T-helper 17 cell (primary cell): ENCODE measurements at regions not wholly inside any gene's neighbourhood (a gene's known extent, or its start where the extent isn't known, plus 50 kb on each side); places are given as distances from the start of the nearest gene placed in this dataset.

ENCODE experiments used
- ATAC-seq: fragments of 150-1000 bp; cut with Tn5 transposase; 2 replicates; pipeline ENCODE4 v1.10.0; 2021; ENCODE audit warnings: mild to moderate bottlenecking, moderate library complexity
- DNase-seq, 3 donors: peaks; one replicate each; pipeline versions ENCODE4 v3.0.0 to v3.0.0-alpha.2; 2020 to 2021
- H3K9me3 ChIP-seq: one replicate; pipeline ENCODE4 v1.7.0; 2013; ENCODE audit warnings: low read length, mild to moderate bottlenecking; ENCODE audit not compliant: control insufficient read depth, poor library complexity, severe bottlenecking
- H3K27ac Mint-ChIP-seq: one replicate; pipeline ENCODE4 v1.8.0; 2022; ENCODE audit warnings: mild to moderate bottlenecking, moderate library complexity, mixed read lengths
- H3K27me3 Mint-ChIP-seq: one replicate; pipeline ENCODE4 v1.8.0; 2022; ENCODE audit warnings: mixed read lengths
- H3K36me3 Mint-ChIP-seq: one replicate; pipeline ENCODE4 v1.8.0; 2022; ENCODE audit warnings: low read depth, mixed read lengths
- H3K4me1 Mint-ChIP-seq: one replicate; pipeline ENCODE4 v1.8.0; 2022; ENCODE audit warnings: mild to moderate bottlenecking, mixed read lengths
- H3K4me3 Mint-ChIP-seq: one replicate; pipeline ENCODE4 v1.8.0; 2022; ENCODE audit warnings: mild to moderate bottlenecking, moderate library complexity, mixed read lengths

DNA sequence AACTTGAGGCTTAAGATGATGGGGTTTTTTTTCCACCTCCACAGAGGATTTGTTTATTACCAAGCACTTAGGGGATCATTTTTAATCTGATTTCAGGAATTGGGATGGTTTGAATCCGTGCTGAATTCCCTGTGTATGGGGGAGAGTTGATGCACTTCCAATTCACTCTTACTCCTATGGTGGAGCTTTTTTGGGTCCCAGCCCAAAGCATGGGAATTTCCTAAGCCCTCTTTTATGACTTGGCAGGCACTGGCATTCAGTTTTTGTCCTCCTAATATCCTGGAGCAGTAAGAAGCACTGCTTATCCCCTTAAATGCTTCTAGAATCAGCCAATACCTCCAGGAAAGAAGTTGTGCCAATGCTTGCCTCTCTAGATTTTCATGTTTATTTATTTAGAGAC, 78.7 kb downstream of the HYCC1 start:
- ATAC-seq (no peak), DNase-seq (no peak)
- Mint-ChIP-seq H3K27me3 (no peaks in the 10 kb centered on the region), H3K4me1 (no peaks in the 10 kb centered on the region), H3K36me3 (no peaks in the 10 kb centered on the region), H3K4me3 (no peak overlapping the region), H3K27ac (no peak overlapping the region)
- H3K9me3 ChIP-seq: no peaks in the 10 kb centered on the region

DNA sequence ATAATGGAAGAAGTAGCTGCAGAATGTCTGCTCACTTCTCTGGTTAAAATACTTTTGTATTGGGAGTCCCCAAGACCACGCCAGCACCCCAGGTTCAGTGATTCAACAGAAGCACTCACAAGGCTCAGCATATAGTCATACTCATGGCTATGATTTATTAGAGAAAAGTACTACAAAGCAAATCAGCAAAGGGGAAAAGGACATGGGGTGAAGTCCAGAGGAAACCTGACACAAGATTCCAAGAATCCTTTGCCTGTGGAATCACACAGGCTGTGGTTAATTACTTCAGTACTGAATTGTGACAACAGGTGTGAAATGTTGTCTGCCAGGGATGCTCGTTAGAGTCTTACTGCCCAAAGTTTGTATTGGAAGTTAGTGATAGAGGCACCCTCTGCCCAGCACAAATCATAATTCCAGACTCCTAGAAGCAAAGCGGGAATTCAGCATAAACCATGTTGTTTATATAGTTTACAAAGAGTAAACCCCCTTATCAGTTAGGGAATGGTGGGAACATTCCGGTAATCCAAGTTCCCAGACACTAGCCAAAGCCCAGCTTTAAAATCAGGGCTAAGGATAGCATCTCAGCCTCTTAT, 79.4 kb downstream of the HYCC1 start:
- ATAC-seq: no peak
- no peak for DNase-seq
- no peaks in the 10 kb centered on the region for H3K4me1 Mint-ChIP-seq
- no peaks in the 10 kb centered on the region for H3K27me3 Mint-ChIP-seq
- no peak overlapping the region for H3K4me3 Mint-ChIP-seq
- no peaks in the 10 kb centered on the region for H3K36me3 Mint-ChIP-seq
- no peaks in the 10 kb centered on the region for H3K9me3 ChIP-seq
- H3K27ac Mint-ChIP-seq: no peak overlapping the region

- Mint-ChIP-seq H3K4me1 (no peaks in the 10 kb centered on the region), H3K36me3 (no peaks in the 10 kb centered on the region), H3K27me3 (no peaks in the 10 kb centered on the region), H3K4me3 (no peak overlapping the region), H3K27ac (no peak overlapping the region)
- ATAC-seq (no peak), DNase-seq (no peak)
- H3K9me3 ChIP-seq: no peaks in the 10 kb centered on the region
Observed at GRCh38 chr7:22934023-22934422, 79.9 kb downstream of the HYCC1 start.

- no peaks in the 10 kb centered on the region for H3K4me1 Mint-ChIP-seq
Observed at GRCh38 chr7:22932896-22933295, 81.0 kb downstream of the HYCC1 start.

GRCh38 chr7:22931011-22931410, 82.9 kb downstream of the HYCC1 start:
- no peak for DNase-seq
- H3K4me1 Mint-ChIP-seq: no peaks in the 10 kb centered on the region
- H3K4me3 Mint-ChIP-seq: no peak overlapping the region
- H3K9me3 ChIP-seq: no peaks in the 10 kb centered on the region
- no peaks in the 10 kb centered on the region for H3K27me3 Mint-ChIP-seq
- ATAC-seq: no peak
- H3K27ac Mint-ChIP-seq: no peak overlapping the region
- no peaks in the 10 kb centered on the region for H3K36me3 Mint-ChIP-seq

More at GRCh38 chr7:22932896-22933295, 81.0 kb downstream of the HYCC1 start:
- Mint-ChIP-seq H3K27ac (no peak overlapping the region), H3K36me3 (no peaks in the 10 kb centered on the region), H3K4me3 (no peak overlapping the region), H3K27me3 (no peaks in the 10 kb centered on the region)
- DNase-seq (no peak), ATAC-seq (no peak)
- no peaks in the 10 kb centered on the region for H3K9me3 ChIP-seq

- DNase-seq: no peak
- no peaks in the 10 kb centered on the region for H3K9me3 ChIP-seq
- no peaks in the 10 kb centered on the region for H3K4me1 Mint-ChIP-seq
- H3K27me3 Mint-ChIP-seq: no peaks in the 10 kb centered on the region
- H3K27ac Mint-ChIP-seq: no peak overlapping the region
- no peak overlapping the region for H3K4me3 Mint-ChIP-seq
- H3K36me3 Mint-ChIP-seq: peaks cover 2% of the 10 kb centered on the region
- no peak for ATAC-seq
Observed at GRCh38 chr7:22922307-22922706, 91.6 kb downstream of the HYCC1 start.

GRCh38 chr7:22921386-22922086, 92.4 kb downstream of the HYCC1 start:
- no peak for ATAC-seq
- no peaks in the 10 kb centered on the region for H3K4me1 Mint-ChIP-seq
- no peak for DNase-seq
- H3K9me3 ChIP-seq: no peaks in the 10 kb centered on the region
- peaks cover 2% of the 10 kb centered on the region for H3K36me3 Mint-ChIP-seq
- H3K27ac Mint-ChIP-seq: no peak overlapping the region
- no peaks in the 10 kb centered on the region for H3K27me3 Mint-ChIP-seq
- H3K4me3 Mint-ChIP-seq: no peak overlapping the region

DNA sequence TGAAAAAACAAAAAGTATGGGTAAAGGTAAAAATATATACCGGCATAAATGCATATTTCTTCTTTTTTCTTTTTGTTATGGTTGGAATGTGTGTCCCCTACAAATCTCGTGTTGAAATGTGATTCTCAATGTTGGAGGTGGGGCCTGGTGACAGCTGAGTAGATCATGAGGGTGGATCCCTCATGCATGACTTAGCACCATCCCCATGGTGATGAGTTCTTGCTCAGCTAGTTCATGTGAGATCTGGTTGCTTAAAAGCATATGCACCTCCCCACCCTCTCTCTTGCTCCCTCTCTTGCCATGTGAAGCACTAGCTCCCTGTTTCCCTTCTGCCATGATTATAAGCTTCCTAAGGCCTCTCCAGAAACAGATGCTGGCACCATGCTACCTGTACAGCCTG, 93.3 kb downstream of the HYCC1 start:
- H3K9me3 ChIP-seq: no peaks in the 10 kb centered on the region
- DNase-seq (no peak), ATAC-seq (no peak)
- no peaks in the 10 kb centered on the region for H3K4me1 Mint-ChIP-seq
- H3K27ac Mint-ChIP-seq: no peak overlapping the region
- no peaks in the 10 kb centered on the region for H3K27me3 Mint-ChIP-seq
- peaks cover 2% of the 10 kb centered on the region for H3K36me3 Mint-ChIP-seq
- H3K4me3 Mint-ChIP-seq: no peak overlapping the region

GRCh38 chr7:22913158-22913557, 90.5 kb upstream of the TOMM7 start:
- no peaks in the 10 kb centered on the region for H3K9me3 ChIP-seq
- no peaks in the 10 kb centered on the region for H3K36me3 Mint-ChIP-seq
- H3K4me1 Mint-ChIP-seq: no peaks in the 10 kb centered on the region
- ATAC-seq (no peak), DNase-seq (no peak)
- H3K27ac Mint-ChIP-seq: no peak overlapping the region
- no peak overlapping the region for H3K4me3 Mint-ChIP-seq
- no peaks in the 10 kb centered on the region for H3K27me3 Mint-ChIP-seq

- ATAC-seq (no peak), DNase-seq (no peak)
- H3K27me3 Mint-ChIP-seq: no peaks in the 10 kb centered on the region
- no peaks in the 10 kb centered on the region for H3K36me3 Mint-ChIP-seq
- no peaks in the 10 kb centered on the region for H3K4me1 Mint-ChIP-seq
- H3K4me3 Mint-ChIP-seq: no peak overlapping the region
- no peak overlapping the region for H3K27ac Mint-ChIP-seq
- no peaks in the 10 kb centered on the region for H3K9me3 ChIP-seq
Observed at GRCh38 chr7:22911889-22912288, 89.2 kb upstream of the TOMM7 start.

GRCh38 chr7:22909917-22910316, 87.3 kb upstream of the TOMM7 start:
- Mint-ChIP-seq H3K27me3 (no peaks in the 10 kb centered on the region), H3K4me1 (no peaks in the 10 kb centered on the region), H3K27ac (no peak overlapping the region), H3K36me3 (no peaks in the 10 kb centered on the region), H3K4me3 (no peak overlapping the region)
- DNase-seq (no peak), ATAC-seq (no peak)
- H3K9me3 ChIP-seq: no peaks in the 10 kb centered on the region

DNA sequence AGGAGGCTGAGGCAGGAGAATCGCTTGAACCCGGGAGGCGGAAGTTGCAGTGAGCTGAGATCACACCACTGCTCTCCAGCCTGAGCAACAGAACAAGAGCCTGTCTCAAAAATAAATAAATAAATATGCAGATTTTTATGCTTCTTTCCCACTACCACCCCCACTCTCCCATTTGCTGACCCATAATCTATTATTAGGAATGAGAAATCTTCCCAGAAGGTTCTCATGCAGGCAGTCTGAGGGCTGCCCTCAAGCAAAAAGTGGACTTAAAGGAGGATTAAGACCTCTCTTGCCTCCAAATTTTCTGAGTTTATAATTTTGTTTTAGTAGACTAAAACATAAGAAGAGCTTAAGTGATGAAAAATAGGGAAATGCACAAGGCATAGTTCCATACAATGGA, 85.2 kb upstream of the TOMM7 start:
- no peaks in the 10 kb centered on the region for H3K4me1 Mint-ChIP-seq
- H3K36me3 Mint-ChIP-seq: no peaks in the 10 kb centered on the region
- ATAC-seq (no peak), DNase-seq (no peak)
- H3K4me3 Mint-ChIP-seq: no peak overlapping the region
- H3K27me3 Mint-ChIP-seq: no peaks in the 10 kb centered on the region
- H3K27ac Mint-ChIP-seq: no peak overlapping the region
- no peaks in the 10 kb centered on the region for H3K9me3 ChIP-seq

DNA sequence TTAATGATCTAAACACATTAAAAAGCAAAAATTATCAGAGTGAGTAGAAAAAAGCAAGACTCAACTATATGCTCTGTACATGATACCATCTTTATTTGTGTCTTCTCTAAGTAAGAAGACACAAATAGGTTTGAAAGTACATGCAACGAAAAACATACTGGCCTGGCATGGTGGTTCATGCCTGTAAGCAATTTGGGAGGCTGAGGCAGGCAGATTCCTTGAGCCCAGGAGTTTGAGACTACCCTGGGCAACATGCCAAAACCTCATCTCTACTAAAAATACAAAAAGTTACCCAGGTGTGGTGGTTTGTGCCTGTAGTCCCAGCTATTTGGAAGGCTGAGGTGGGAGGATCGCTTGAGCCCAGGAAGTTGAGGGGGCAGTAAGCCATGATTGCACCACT, 78.1 kb upstream of the TOMM7 start:
- Mint-ChIP-seq H3K36me3 (no peaks in the 10 kb centered on the region), H3K4me3 (no peak overlapping the region), H3K4me1 (peaks cover 9% of the 10 kb centered on the region), H3K27me3 (peaks cover 9% of the 10 kb centered on the region), H3K27ac (no peak overlapping the region)
- DNase-seq: no peak
- ATAC-seq: no peak
- no peaks in the 10 kb centered on the region for H3K9me3 ChIP-seq

DNA sequence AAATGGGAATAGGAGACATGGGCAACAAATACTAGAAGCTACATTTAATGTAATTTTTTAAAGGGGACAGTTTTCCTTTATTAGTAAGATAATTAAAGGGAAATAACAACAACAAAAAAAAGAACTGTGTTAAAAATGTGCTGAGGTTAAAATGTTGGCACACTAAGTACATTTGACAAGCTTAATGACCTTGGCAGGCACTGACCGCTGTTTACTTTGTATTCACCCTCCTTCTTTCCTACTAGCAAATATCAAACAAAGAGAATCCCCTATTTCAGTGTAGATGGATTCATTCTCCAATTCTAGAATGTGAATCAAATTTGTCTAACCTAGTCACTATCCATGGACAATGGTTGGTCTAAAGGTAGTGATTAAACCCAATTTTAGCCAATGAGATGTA, 77.5 kb upstream of the TOMM7 start:
- DNase-seq (no peak), ATAC-seq (no peak)
- H3K4me1 Mint-ChIP-seq: peaks cover 9% of the 10 kb centered on the region
- H3K9me3 ChIP-seq: no peaks in the 10 kb centered on the region
- no peaks in the 10 kb centered on the region for H3K36me3 Mint-ChIP-seq
- peaks cover 9% of the 10 kb centered on the region for H3K27me3 Mint-ChIP-seq
- no peak overlapping the region for H3K4me3 Mint-ChIP-seq
- H3K27ac Mint-ChIP-seq: no peak overlapping the region
